ENCODE measurements at regions not wholly inside any gene's neighbourhood (a gene's known extent, or its start where the extent isn't known, plus 50 kb on each side); places are given as distances from the start of the nearest gene placed in this dataset.

- Histone ChIP-seq H3K4me2 (ENCODE audit: low read depth, low read length) (no peak overlapping the region), H3K27ac (ENCODE audit: extremely low read length, insufficient read depth, low read length) (no peak overlapping the region), H4K20me1 (ENCODE audit: insufficient read depth, low read length) (no peaks in the 10 kb centered on the region), H2AFZ (ENCODE audit: low read length) (no peak overlapping the region), H3K27me3 (ENCODE audit: control insufficient read depth in 1 of 2, insufficient read depth in 2 of 2, low read length in 2 of 2) (no peaks in the 10 kb centered on the region), H3K9ac (ENCODE audit: insufficient read depth, low read depth, low read length) (no peak overlapping the region), H3K36me3 (replicated peaks in 1 of 2; ENCODE audit: control insufficient read depth in 1 of 2, insufficient read depth in 2 of 2, low read length in 2 of 2) (no peaks in the 10 kb centered on the region), H3K9me3 (ENCODE audit: low read length) (peaks cover 29% of the 10 kb centered on the region), H3K4me3 (replicated peaks in 1 of 3; ENCODE audit: insufficient read depth in 1 of 3, low read depth in 2 of 3, low read length in 3 of 3) (no peak overlapping the region), H3K4me1 (ENCODE audit: insufficient read depth, low read length) (no peaks in the 10 kb centered on the region), H3K79me2 (ENCODE audit: insufficient read depth, low read length) (no peaks in the 10 kb centered on the region)
- in situ Hi-C loops (cut with HindIII; ENCODE audit: extremely low pct_ligation_motif_present, low pct_unique_long_range_greater_than_20kb) (loop anchor here (25.0 kb wide), 1 partner anchor 1329 kb away; the partner anchor contains the start of gene PCDH9), intact Hi-C loops (cut with micrococcal nuclease; ENCODE audit: unreplicated experiment) (no loop called here)
- WGBS (ENCODE audit: low lambda C conversion rate): 10% methylated on average over 6 of the region's 7 CpGs
- TF ChIP-seq HOXA7 (CRISPR knock-in tag; IDR thresholded peaks at IDR 0.05) (no peak), BORCS8-MEF2B (CRISPR knock-in tag; IDR thresholded peaks at IDR 0.05) (no peak), MAFF (IDR thresholded peaks at IDR 0.05; ENCODE audit: low read depth, low read length) (no peak), ZNF563 (CRISPR knock-in tag; IDR thresholded peaks at IDR 0.05) (no peak), HMGXB4 (CRISPR knock-in tag; IDR thresholded peaks at IDR 0.05; ENCODE audit: borderline replicate concordance in 1 of 2, low read depth in 1 of 2) (no peak), GPN1 (CRISPR knock-in tag; IDR thresholded peaks at IDR 0.05; ENCODE audit: borderline replicate concordance) (no peak), ZSCAN25 (CRISPR knock-in tag; IDR thresholded peaks at IDR 0.05) (no peak), MAFK (conservative IDR thresholded peaks at IDR 0.05 in 1 of 2, IDR thresholded peaks at IDR 0.05 in 1 of 2; ENCODE audit: low read length in 2 of 2) (no peak), ZBTB1 (CRISPR knock-in tag; IDR thresholded peaks at IDR 0.05; ENCODE audit: borderline replicate concordance) (no peak), HNF1B (CRISPR knock-in tag; IDR thresholded peaks at IDR 0.05) (no peak), ZNF263 (CRISPR knock-in tag; IDR thresholded peaks at IDR 0.05) (no peak), LCORL (IDR thresholded peaks at IDR 0.05) (no peak), LCORL (CRISPR knock-in tag; IDR thresholded peaks at IDR 0.05) (no peak)
- DNase-seq (ENCODE audit: low spot score) (no peak), ATAC-seq (no peak), FAIRE-seq (no peak)
- BruUV-seq (replicated peaks): no TSS peak
- ChIA-PET POLR2A (no interaction called here), CTCF (ENCODE audit: low intra/inter-chr PET ratio, low total read pairs) (no interaction called here)
Measured at GRCh38 chr13:65907666-65908525, 1322.2 kb downstream of the PCDH9 start.
